DOHH2 (cell line): ENCODE measurements at regions not wholly inside any gene's neighbourhood (a gene's known extent, or its start where the extent isn't known, plus 50 kb on each side); places are given as distances from the start of the nearest gene placed in this dataset.

Experiments used
- H3F3A ChIP-seq: fragments of 200-600 bp; sonication (generic), shearing (Covaris generic); 2 replicates; pipeline ENCODE4 v1.6.0; 2016; ENCODE audit warnings: antibody characterized with exemption, mild to moderate bottlenecking; ENCODE audit not compliant: control insufficient read depth, insufficient read depth
- H3K27ac ChIP-seq: fragments of 200-600 bp; sonication (generic); 2 replicates; pipeline ENCODE4 v1.5.1; 2014; ENCODE audit warnings: low read depth, mild to moderate bottlenecking, low read length, moderate library complexity
- H3K27me3 ChIP-seq: fragments of 200-600 bp; sonication (generic); 2 replicates; pipeline ENCODE4 v1.6.1; 2014; ENCODE audit warnings: mild to moderate bottlenecking, low read length, mixed read lengths; ENCODE audit not compliant: control insufficient read depth
- H3K36me3 ChIP-seq: fragments of 200-600 bp; sonication (generic); 2 replicates; pipeline ENCODE4 v1.6.1; 2014; ENCODE audit warnings: mild to moderate bottlenecking, low read length, moderate library complexity, mixed read lengths; ENCODE audit not compliant: control insufficient read depth
- H3K4me1 ChIP-seq: fragments of 200-600 bp; sonication (generic); 2 replicates; pipeline ENCODE4 v1.6.1; 2014; ENCODE audit warnings: mild to moderate bottlenecking, low read length, mixed read lengths; ENCODE audit not compliant: control insufficient read depth
- H3K4me2 ChIP-seq: fragments of 200-600 bp; sonication (generic); 2 replicates; pipeline ENCODE4 v1.6.0; 2014; ENCODE audit warnings: mild to moderate bottlenecking, low read length, moderate library complexity
- H3K4me3 ChIP-seq: fragments of 200-600 bp; sonication (generic); 2 replicates; pipeline ENCODE4 v1.5.1; 2014; ENCODE audit warnings: mild to moderate bottlenecking, low read length, mixed read lengths
- H3K79me2 ChIP-seq: fragments of 200-600 bp; sonication (generic); 2 replicates; pipeline ENCODE4 v1.6.1; 2014; ENCODE audit warnings: mild to moderate bottlenecking, low read length, mixed read lengths; ENCODE audit not compliant: control insufficient read depth
- H3K9me2 ChIP-seq: fragments of 200-600 bp; sonication (generic); replicated peaks from 2 replicates; pipeline ENCODE4 v1.6.1; 2014; ENCODE audit warnings: mild to moderate bottlenecking, low read length, mixed read lengths; ENCODE audit not compliant: control insufficient read depth
- H3K9me3 ChIP-seq: fragments of 200-600 bp; sonication (generic); 2 replicates; pipeline ENCODE4 v1.6.1; 2014; ENCODE audit warnings: antibody characterized with exemption, low read length, mixed read lengths; ENCODE audit not compliant: control insufficient read depth, insufficient read depth
- H4K20me1 ChIP-seq: fragments of 200-600 bp; sonication (generic); 2 replicates; pipeline ENCODE4 v1.6.0; 2014; ENCODE audit warnings: low read depth, mild to moderate bottlenecking, antibody characterized with exemption, low read length, moderate library complexity; ENCODE audit not compliant: control insufficient read depth, insufficient read depth
- CTCF ChIP-seq: fragments of 200-600 bp; sonication (generic); IDR thresholded peaks from one replicate; pipeline ENCODE4 v1.5.1; 2014; ENCODE audit warnings: antibody characterized with exemption, mild to moderate bottlenecking, low read depth, low read length; ENCODE audit not compliant: poor library complexity, severe bottlenecking
- EZH2phosphoT487 ChIP-seq: fragments of 200-600 bp; sonication (generic); IDR thresholded peaks from 2 replicates; pipeline ENCODE4 v1.6.1; 2017; ENCODE audit warnings: borderline replicate concordance, mild to moderate bottlenecking, antibody characterized with exemption, low read length, moderate library complexity, mixed read lengths

- no peaks in the 10 kb centered on the region for H3K79me2 ChIP-seq
- H3K27ac ChIP-seq = no peak overlapping the region
- no peaks in the 10 kb centered on the region for H4K20me1 ChIP-seq
- no peaks in the 10 kb centered on the region for H3K36me3 ChIP-seq
- H3K4me1 ChIP-seq = no peaks in the 10 kb centered on the region
- TF ChIP-seq CTCF = no peak
- no peak for TF ChIP-seq EZH2phosphoT487
- H3F3A ChIP-seq = no peaks in the 10 kb centered on the region
- H3K4me2 ChIP-seq = no peak overlapping the region
- H3K9me2 ChIP-seq = no peaks in the 10 kb centered on the region
- no peak overlapping the region for H3K4me3 ChIP-seq
- H3K27me3 ChIP-seq = no peaks in the 10 kb centered on the region
- H3K9me3 ChIP-seq = no peaks in the 10 kb centered on the region
Observed at GRCh38 chr10:104527013-104527412, 114.1 kb upstream of the SORCS3 start.

GRCh38 chr10:104540181-104540580 is 100.9 kb upstream of the SORCS3 start:
- H3K4me3 ChIP-seq = no peak overlapping the region
- no peaks in the 10 kb centered on the region for H3K9me2 ChIP-seq
- no peaks in the 10 kb centered on the region for H3K79me2 ChIP-seq
- H4K20me1 ChIP-seq = no peaks in the 10 kb centered on the region
- no peaks in the 10 kb centered on the region for H3K36me3 ChIP-seq
- TF ChIP-seq CTCF = no peak
- no peak for TF ChIP-seq EZH2phosphoT487
- H3K4me2 ChIP-seq = no peak overlapping the region
- H3K27me3 ChIP-seq = no peaks in the 10 kb centered on the region
- H3K27ac ChIP-seq = no peak overlapping the region
- H3F3A ChIP-seq = no peaks in the 10 kb centered on the region
- no peaks in the 10 kb centered on the region for H3K9me3 ChIP-seq
- H3K4me1 ChIP-seq = no peaks in the 10 kb centered on the region

- Histone ChIP-seq H3K4me1 (no peaks in the 10 kb centered on the region), H3K9me2 (no peaks in the 10 kb centered on the region), H3F3A (no peaks in the 10 kb centered on the region), H3K4me3 (no peak overlapping the region), H4K20me1 (no peaks in the 10 kb centered on the region), H3K27ac (no peak overlapping the region), H3K27me3 (no peaks in the 10 kb centered on the region), H3K36me3 (no peaks in the 10 kb centered on the region), H3K79me2 (no peaks in the 10 kb centered on the region), H3K4me2 (no peak overlapping the region), H3K9me3 (no peaks in the 10 kb centered on the region)
- no peak for TF ChIP-seq EZH2phosphoT487
- no peak for TF ChIP-seq CTCF
Observed at GRCh38 chr10:104541820-104542219, 99.3 kb upstream of the SORCS3 start.

- H3K4me1 ChIP-seq = no peaks in the 10 kb centered on the region
- no peaks in the 10 kb centered on the region for H3K79me2 ChIP-seq
- H4K20me1 ChIP-seq = no peaks in the 10 kb centered on the region
Observed at GRCh38 chr10:104546336-104546735, 94.8 kb upstream of the SORCS3 start.

More at GRCh38 chr10:104546336-104546735, 94.8 kb upstream of the SORCS3 start:
- Histone ChIP-seq H3K9me3 (no peaks in the 10 kb centered on the region), H3K27ac (no peak overlapping the region), H3K36me3 (no peaks in the 10 kb centered on the region), H3K27me3 (no peaks in the 10 kb centered on the region), H3F3A (no peaks in the 10 kb centered on the region), H3K9me2 (no peaks in the 10 kb centered on the region), H3K4me3 (no peak overlapping the region), H3K4me2 (no peak overlapping the region)
- no peak for TF ChIP-seq CTCF
- TF ChIP-seq EZH2phosphoT487 = no peak
